HCT116 (cell line): ENCODE measurements at regions not wholly inside any gene's neighbourhood (a gene's known extent, or its start where the extent isn't known, plus 50 kb on each side); places are given as distances from the start of the nearest gene placed in this dataset.

Source experiments
- ATAC-seq: fragments of 200-7000 bp; cut with Tn5 transposase; 2 replicates; pipeline ENCODE4 v1.9.1; 2020; ENCODE audit warnings: mild to moderate bottlenecking, moderate library complexity
- BruUV-seq: library from RNA; stranded (reverse); fragments of 400-500 nt; replicated peaks from 2 replicates; lab custom pipeline; 2021; lab: Mats Ljungman, UMichigan
- CTCF ChIA-PET: fragments of 300-600 bp; sonication (Branson Sonifier 250); formaldehyde crosslinking; loops from one replicate; lab custom pipeline; 2021; ENCODE audit warnings: antibody characterized with exemption; lab: Charles Lee
- POLR2A ChIA-PET: fragments of 300-600, 350-600 bp; sonication (Branson Sonifier 250); formaldehyde crosslinking; loops from one replicate; lab custom pipeline; 2021; ENCODE audit warnings: antibody characterized with exemption; lab: Charles Lee
- RAD21 ChIA-PET, 2 experiments: fragments of 300-600 bp; sonication (Branson Sonifier 250); formaldehyde crosslinking; loops; one replicate each; lab custom pipeline; 2023; ENCODE audit warnings: low total read pairs in 2 of 2; ENCODE audit not compliant: uncharacterized antibody in 2 of 2, unreplicated experiment in 2 of 2, low non-redundant PET in 1 of 2; lab: Charles Lee
- DNase-seq: peaks from one replicate; pipeline ENCODE4 v3.0.0-alpha.2; 2010; ENCODE audit warnings: low read depth, low spot score
- H2AFZ ChIP-seq: fragments of 200-600 bp; shearing (Covaris generic), sonication (generic); 2 replicates; pipeline ENCODE4 v1.6.1; 2017; ENCODE audit warnings: low read depth, mixed run types, mixed read lengths, antibody characterized with exemption, low read length; ENCODE audit not compliant: poor library complexity, severe bottlenecking
- H3K27ac ChIP-seq: 2 replicates; pipeline ENCODE4 v1.5.1; 2012; ENCODE audit warnings: low read depth, low read length
- H3K27me3 ChIP-seq: fragments of 200-600 bp; sonication (generic); 2 replicates; pipeline ENCODE4 v1.6.1; 2016; ENCODE audit warnings: mixed run types, low read length, mixed read lengths; ENCODE audit not compliant: insufficient read depth
- H3K36me3 ChIP-seq, 2 experiments: fragments of 200-500 bp in 1 of 2; fragments of 200-600 bp in 1 of 2; sonication (Bioruptor generic) in 1 of 2; sonication (generic) in 1 of 2; 2 replicates each; pipeline versions ENCODE4 v1.5.1 to v1.6.1; 2014 to 2016; ENCODE audit warnings: low read length in 2 of 2, inconsistent platforms in 1 of 2, mixed read lengths in 1 of 2, mixed run types in 1 of 2; ENCODE audit not compliant: insufficient read depth in 2 of 2, control insufficient read depth in 1 of 2
- H3K4me1 ChIP-seq, 2 experiments: fragments of 200-600 bp in 1 of 2; sonication (generic) in 1 of 2; 2 replicates each; pipeline versions ENCODE4 v1.5.1 to v1.6.1; 2012 to 2017; ENCODE audit warnings: low read length in 2 of 2, inconsistent platforms in 1 of 2, mild to moderate bottlenecking in 1 of 2, mixed read lengths in 1 of 2, mixed run types in 1 of 2, moderate library complexity in 1 of 2; ENCODE audit not compliant: insufficient read depth in 2 of 2, control insufficient read depth in 1 of 2
- H3K4me2 ChIP-seq: fragments of 200-600 bp; sonication (generic); 2 replicates; pipeline ENCODE4 v1.6.1; 2017; ENCODE audit warnings: mixed run types, low read length, mixed read lengths
- H3K4me3 ChIP-seq, 2 experiments: fragments of 200-600 bp in 1 of 2; sonication (generic) in 1 of 2; replicated peaks in 1 of 2; 2 replicates each; pipeline ENCODE4 v1.5.1; 2011 to 2016; ENCODE audit warnings: low read length in 2 of 2, control low read depth in 1 of 2, low read depth in 1 of 2, mild to moderate bottlenecking in 1 of 2, mixed read lengths in 1 of 2, mixed run types in 1 of 2
- H3K79me2 ChIP-seq: fragments of 200-600 bp; sonication (generic); 2 replicates; pipeline ENCODE4 v1.6.1; 2017; ENCODE audit warnings: mild to moderate bottlenecking, mixed run types, low read length, moderate library complexity, mixed read lengths; ENCODE audit not compliant: insufficient read depth
- H3K9ac ChIP-seq: fragments of 200-600 bp; sonication (generic); 2 replicates; pipeline ENCODE4 v1.6.1; 2016; ENCODE audit warnings: low read length, mixed read lengths
- H3K9me2 ChIP-seq: fragments of 200-600 bp; sonication (generic), shearing (Covaris generic); 2 replicates; pipeline ENCODE4 v1.6.1; 2017; ENCODE audit warnings: mixed run types, mild to moderate bottlenecking, moderate library complexity; ENCODE audit not compliant: insufficient read depth
- H3K9me3 ChIP-seq, 2 experiments: fragments of 200-500 bp in 1 of 2; fragments of 200-600 bp in 1 of 2; sonication (Bioruptor generic) in 1 of 2; sonication (generic) in 1 of 2; 2 replicates each; pipeline ENCODE4 v1.6.1; 2014 to 2017; ENCODE audit warnings: low read length in 2 of 2, mixed read lengths in 2 of 2, inconsistent platforms in 1 of 2, low read depth in 1 of 2, mild to moderate bottlenecking in 1 of 2, mixed run types in 1 of 2, moderate library complexity in 1 of 2; ENCODE audit not compliant: control insufficient read depth in 1 of 2, insufficient read depth in 1 of 2
- H4K20me1 ChIP-seq: fragments of 200-600 bp; sonication (generic), shearing (Covaris generic); 2 replicates; pipeline ENCODE4 v1.6.1; 2017; ENCODE audit warnings: mixed run types, mild to moderate bottlenecking, moderate library complexity; ENCODE audit not compliant: insufficient read depth
- CEBPB ChIP-seq: IDR thresholded peaks from 2 replicates; pipeline ENCODE4 v1.6.1; 2012; ENCODE audit warnings: low read depth
- CTCF ChIP-seq, 3 experiments: fragments of 200-600 bp in 1 of 3; sonication (generic) in 1 of 3; IDR thresholded peaks in 2 of 3; conservative IDR thresholded peaks in 1 of 3; 2 replicates each; pipeline ENCODE4 v1.5.1; 2012 to 2017; ENCODE audit warnings: low read depth in 2 of 3, low read length in 2 of 3, antibody characterized with exemption in 1 of 3, borderline replicate concordance in 1 of 3, control low read depth in 1 of 3, mild to moderate bottlenecking in 1 of 3, mixed read lengths in 1 of 3, mixed run types in 1 of 3, moderate library complexity in 1 of 3; ENCODE audit not compliant: insufficient read depth in 1 of 3
- EGR1 ChIP-seq: IDR thresholded peaks from 2 replicates; pipeline ENCODE4 v1.6.1; 2012; ENCODE audit warnings: low read depth
- ELF1 ChIP-seq: IDR thresholded peaks from 2 replicates; pipeline ENCODE4 v1.6.1; 2012; ENCODE audit warnings: low read depth, borderline replicate concordance
- EZH2 ChIP-seq: fragments of 200-600 bp; sonication (generic); IDR thresholded peaks from 2 replicates; pipeline ENCODE4 v1.6.1; 2017; ENCODE audit warnings: antibody characterized with exemption, mixed run types
- EZH2phosphoT487 ChIP-seq: fragments of 200-600 bp; IDR thresholded peaks from 2 replicates; pipeline ENCODE4 v1.6.1; 2018; ENCODE audit warnings: antibody characterized with exemption, borderline replicate concordance
- FOSL1 ChIP-seq: IDR thresholded peaks from 2 replicates; pipeline ENCODE4 v1.6.1; 2012; ENCODE audit warnings: low read depth
- MAX ChIP-seq: IDR thresholded peaks from 2 replicates; pipeline ENCODE4 v1.6.1; 2012
- POLR2A ChIP-seq: IDR thresholded peaks from 2 replicates; pipeline ENCODE4 v1.7.0; 2011; ENCODE audit warnings: borderline replicate concordance; ENCODE audit not compliant: insufficient read depth, insufficient read length; ENCODE audit errors: extremely low read depth
- POLR2AphosphoS5 ChIP-seq: IDR thresholded peaks from 2 replicates; pipeline ENCODE4 v1.6.1; 2011; ENCODE audit warnings: mild to moderate bottlenecking, low read depth, low read length, moderate library complexity
- RAD21 ChIP-seq: IDR thresholded peaks from 2 replicates; pipeline ENCODE4 v1.6.1; 2012; ENCODE audit warnings: low read depth, mild to moderate bottlenecking
- REST ChIP-seq: IDR thresholded peaks from 2 replicates; pipeline ENCODE4 v1.6.1; 2012; ENCODE audit warnings: low read depth
- SIN3A ChIP-seq: IDR thresholded peaks from 2 replicates; pipeline ENCODE4 v1.6.1; 2012; ENCODE audit warnings: low read depth
- SP1 ChIP-seq: IDR thresholded peaks from 2 replicates; pipeline ENCODE4 v1.6.1; 2012; ENCODE audit warnings: low read depth
- SRF ChIP-seq: IDR thresholded peaks from 2 replicates; pipeline ENCODE4 v1.6.1; 2012; ENCODE audit warnings: low read depth
- TCF7L2 ChIP-seq: IDR thresholded peaks from 2 replicates; pipeline ENCODE4 v1.7.0; 2011; ENCODE audit warnings: borderline replicate concordance, inconsistent platforms; ENCODE audit not compliant: insufficient read depth, insufficient read length; ENCODE audit errors: extremely low read depth
- YY1 ChIP-seq: IDR thresholded peaks from 2 replicates; pipeline ENCODE4 v1.6.1; 2011; ENCODE audit warnings: low read length, low read depth, moderate library complexity, mild to moderate bottlenecking; ENCODE audit not compliant: insufficient replicate concordance; ENCODE audit errors: extremely low read depth
- ZBTB33 ChIP-seq: IDR thresholded peaks from 2 replicates; pipeline ENCODE4 v1.6.1; 2011; ENCODE audit warnings: mild to moderate bottlenecking, low read length, moderate library complexity; ENCODE audit not compliant: insufficient replicate concordance; ENCODE audit errors: extremely low read depth
- ZFX ChIP-seq: fragments of 450-650 bp; IDR thresholded peaks from 2 replicates; pipeline ENCODE4 v1.6.1; 2017
- ZNF274 ChIP-seq: fragments of 200-500 bp; sonication (Bioruptor generic); IDR thresholded peaks from 2 replicates; pipeline ENCODE4 v1.6.1; 2014; ENCODE audit warnings: mild to moderate bottlenecking, low read depth, low read length, inconsistent platforms
- intact Hi-C: fragments of 100-400 bp; cut with micrococcal nuclease; formaldehyde crosslinking; loops from 2 replicates; pipeline ENCODE4 v1.10.0; 2022

- Histone ChIP-seq H3K27me3 (no peaks in the 10 kb centered on the region), H3K4me1 (peaks cover 5 to 13% of the 10 kb centered on the region in 2 experiments; a peak in 3 of 4 replicates), H3K36me3 (no peaks in the 10 kb centered on the region), H3K79me2 (no peaks in the 10 kb centered on the region), H3K9me3 (no peaks in the 10 kb centered on the region), H3K4me2 (peak overlapping the region; percentile 73), H3K9me2 (no peaks in the 10 kb centered on the region), H4K20me1 (no peaks in the 10 kb centered on the region), H2AFZ (peak overlapping the region; percentile 68), H3K9ac (peak overlapping the region; percentile 52), H3K27ac (no peak overlapping the region; the same call in 1 of the 2 replicates), H3K4me3 (peak overlapping the region; percentile 27 to 42)
- intact Hi-C loops = loop anchor here (1.0 to 5.0 kb wide), 4 partner anchors 126 to 584 kb away; no protein-coding TSS in a partner anchor
- ChIA-PET CTCF (interaction anchor here (1.7 kb wide), 1 partner anchor 586 kb away, joined by 3 read pairs; no protein-coding TSS in a partner anchor), POLR2A (no interaction called here), RAD21 (no interaction called here)
- peak; percentile 34 for DNase-seq
- no TSS peak for BruUV-seq
- peak; percentile 94 for ATAC-seq
- TF ChIP-seq SP1 (no peak), MAX (peak; percentile 51), FOSL1 (no peak), EZH2phosphoT487 (no peak), EGR1 (no peak), ZFX (no peak), RAD21 (peak; percentile 98), ELF1 (no peak), CEBPB (no peak), ZNF274 (no peak), SRF (no peak), SIN3A (no peak), YY1 (peak; percentile 23), POLR2A (no peak), TCF7L2 (no peak), ZBTB33 (no peak), CTCF (IDR thresholded peaks at IDR 0.05 in 2 of 3, conservative IDR thresholded peaks at IDR 0.05 in 1 of 3; ENCODE audit: borderline replicate concordance in 1 of 3, insufficient read depth in 1 of 3, low read depth in 2 of 3, low read length in 2 of 3) (peak; percentile 82 to 89 (median 84)), POLR2AphosphoS5 (peak; percentile 26; the same call in 1 of the 2 replicates), REST (no peak), EZH2 (no peak)
Measured at GRCh38 chr7:101688183-101688831, 59.2 kb upstream of the MYL10 start.
